Choroid plexus epithelial cell (primary cell): ENCODE measurements at regions not wholly inside any gene's neighbourhood (a gene's known extent, or its start where the extent isn't known, plus 50 kb on each side); places are given as distances from the start of the nearest gene placed in this dataset.
A peak's percentile ranks its signal among the peaks of the same experiment; 100 is the strongest.

Experiments
- DNase-seq: peaks from one replicate; pipeline ENCODE4 v3.0.0-alpha.2; 2010; ENCODE audit warnings: low read depth
- H3K4me3 ChIP-seq: 2 replicates; pipeline ENCODE4 v1.5.1; 2011; ENCODE audit warnings: low read depth, mild to moderate bottlenecking, control low read depth, low read length, moderate library complexity
- CTCF ChIP-seq: conservative IDR thresholded peaks from 2 replicates; pipeline ENCODE4 v1.5.1; 2011; ENCODE audit warnings: low read depth, mild to moderate bottlenecking, control low read depth, inconsistent platforms, low read length, moderate library complexity

- H3K4me3 ChIP-seq, result no peak overlapping the region
- TF ChIP-seq CTCF, result no peak
- DNase-seq, result no peak
These were observed 401.6 kb upstream of the TBX3 start for GRCh38 chr12:115085594-115085993.

GRCh38 chr12:115079760-115080159 is 395.8 kb upstream of the TBX3 start:
- no peak overlapping the region for H3K4me3 ChIP-seq
- no peak for TF ChIP-seq CTCF
- peak; percentile 13 for DNase-seq

- H3K4me3 ChIP-seq, result no peak overlapping the region
- no peak for TF ChIP-seq CTCF
- no peak for DNase-seq
These were observed 395.0 kb upstream of the TBX3 start for GRCh38 chr12:115078990-115079389.

- DNase-seq, result no peak
- TF ChIP-seq CTCF, result no peak
- no peak overlapping the region for H3K4me3 ChIP-seq
These were observed 394.4 kb upstream of the TBX3 start for GRCh38 chr12:115078334-115078733.

GRCh38 chr12:115075552-115076170 is 391.7 kb upstream of the TBX3 start:
- peak; percentile 5 for DNase-seq
- no peak for TF ChIP-seq CTCF
- no peak overlapping the region for H3K4me3 ChIP-seq

GRCh38 chr12:115074617-115075016 is 390.6 kb upstream of the TBX3 start:
- H3K4me3 ChIP-seq, result no peak overlapping the region
- no peak for TF ChIP-seq CTCF
- DNase-seq, result no peak

GRCh38 chr12:115072712-115073111 is 388.7 kb upstream of the TBX3 start:
- no peak for TF ChIP-seq CTCF
- no peak overlapping the region for H3K4me3 ChIP-seq
- DNase-seq, result no peak
